HG03060 (cell line): ENCODE measurements at regions not wholly inside any gene's neighbourhood (a gene's known extent, or its start where the extent isn't known, plus 50 kb on each side); places are given as distances from the start of the nearest gene placed in this dataset.

Source experiments
- ATAC-seq: cut with Tn5 transposase; IDR thresholded peaks from one replicate; pipeline ENCODE4 v1.9.1; 2021; ENCODE audit warnings: low read depth, moderate number of reproducible peaks; ENCODE audit not compliant: unreplicated experiment

DNA sequence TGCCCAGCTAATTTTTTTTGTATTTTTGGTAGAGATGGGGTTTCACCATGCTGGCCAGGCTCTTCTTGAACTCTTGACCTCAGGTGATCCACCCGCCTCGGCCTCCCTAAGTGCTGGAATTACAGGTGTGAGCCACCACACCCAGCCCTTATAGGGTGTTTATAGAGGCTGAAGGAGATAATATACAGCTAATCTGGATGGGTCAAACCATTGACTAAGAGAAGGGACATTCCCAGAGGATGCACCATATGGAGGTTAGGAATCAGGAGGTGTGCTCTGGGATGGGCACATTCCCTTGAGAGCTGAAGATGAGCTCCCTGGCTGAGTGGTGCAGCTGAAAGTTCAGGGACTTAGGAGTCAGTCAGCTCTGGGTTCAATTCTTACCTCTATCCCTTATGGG, 68.3 kb upstream of the SHISA3 start:
- ATAC-seq, result no peak

- ATAC-seq, result no peak
Observed at GRCh38 chr4:42329421-42329820, 67.9 kb upstream of the SHISA3 start.

- ATAC-seq, result no peak
Observed at GRCh38 chr4:42330002-42330592, 67.2 kb upstream of the SHISA3 start.

DNA sequence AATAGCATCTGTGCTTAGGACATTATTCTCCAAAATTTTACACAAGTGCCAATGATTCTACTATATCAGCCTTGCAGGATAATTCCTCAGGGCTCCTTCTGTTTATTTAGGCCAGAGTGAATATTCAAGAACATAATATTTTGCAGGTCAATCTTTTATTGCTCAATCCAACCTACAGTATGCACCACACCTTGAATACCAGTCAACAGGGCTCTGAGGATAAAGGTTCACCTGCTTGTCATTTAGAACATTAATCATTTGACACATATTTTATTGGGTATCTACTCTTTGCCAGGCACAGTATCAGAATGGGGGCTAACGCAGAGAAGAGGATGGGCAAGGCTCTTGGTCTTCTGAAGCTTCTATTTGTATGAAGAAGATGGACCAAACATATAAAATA, 66.2 kb upstream of the SHISA3 start:
- no peak for ATAC-seq

DNA sequence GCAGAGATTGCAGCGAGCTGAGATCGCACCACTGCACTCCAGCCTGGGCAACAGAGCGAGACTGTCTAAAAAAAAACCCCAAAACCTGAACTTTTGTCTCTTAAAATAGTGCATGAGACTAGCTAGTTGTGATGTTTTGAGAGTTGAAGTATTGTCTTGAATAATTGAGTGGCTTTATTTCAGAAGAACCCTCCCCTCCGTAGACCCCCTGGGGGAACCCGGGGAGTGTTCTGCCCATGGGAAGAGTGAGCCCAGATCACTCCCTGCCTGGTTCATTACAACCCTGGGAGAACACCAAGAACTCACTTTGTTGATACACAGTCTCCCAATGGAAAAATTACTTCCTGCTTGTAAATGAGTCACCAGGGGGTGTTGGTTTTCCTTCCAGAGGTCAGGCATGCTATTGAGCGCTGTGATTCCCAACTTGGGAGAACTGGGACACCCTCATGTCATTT, 65.3 kb upstream of the SHISA3 start:
- no peak for ATAC-seq

DNA sequence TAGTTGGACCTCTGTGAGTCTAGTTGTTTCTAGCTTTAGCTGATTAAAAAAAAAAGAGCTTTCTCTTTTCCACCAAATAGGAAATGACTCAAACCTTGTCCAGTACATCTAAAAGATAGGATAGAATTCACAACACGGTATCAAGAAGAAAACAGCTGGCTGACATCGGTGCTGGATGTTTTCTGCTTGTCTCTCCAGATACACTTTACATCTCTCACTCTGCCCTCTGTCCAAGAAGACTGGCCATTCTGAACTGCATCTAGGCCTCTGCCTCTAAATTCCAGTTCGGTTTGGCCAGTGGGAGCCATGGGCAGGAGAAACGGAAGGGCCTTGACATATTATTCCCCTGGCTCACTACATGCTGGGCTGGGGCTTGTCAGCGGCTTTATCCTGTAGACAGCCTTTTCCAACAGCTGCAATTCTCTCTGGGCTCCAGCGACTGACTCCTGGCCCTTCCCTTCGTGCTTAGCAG, 57.3 kb upstream of the SHISA3 start:
- ATAC-seq, result no peak

GRCh38 chr4:42341518-42342026, 55.7 kb upstream of the SHISA3 start:
- ATAC-seq, result no peak

GRCh38 chr4:42342459-42342858, 54.8 kb upstream of the SHISA3 start:
- no peak for ATAC-seq

- ATAC-seq, result no peak
Observed at GRCh38 chr4:42344309-42344708, 53.0 kb upstream of the SHISA3 start.

DNA sequence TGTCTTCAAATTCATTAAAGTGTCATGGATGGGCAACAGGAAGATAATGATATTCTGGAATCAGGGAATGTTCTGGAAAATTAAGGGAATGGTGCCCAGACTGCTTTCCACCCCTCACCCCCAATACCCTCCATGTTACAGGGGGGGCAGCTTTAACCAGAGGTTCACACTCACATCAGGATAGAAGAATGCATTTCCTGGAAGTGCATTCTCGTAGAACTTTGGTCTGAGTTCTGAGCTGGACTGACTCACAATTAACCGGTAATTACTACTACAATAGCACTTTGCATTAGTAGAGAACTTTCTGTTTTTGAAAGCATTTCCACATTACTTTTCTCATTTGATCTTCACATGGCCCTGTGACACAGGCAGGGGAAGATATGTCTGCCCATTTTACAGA, 52.5 kb upstream of the SHISA3 start:
- no peak for ATAC-seq

GRCh38 chr4:42345962-42346544, 51.2 kb upstream of the SHISA3 start:
- ATAC-seq, result no peak

DNA sequence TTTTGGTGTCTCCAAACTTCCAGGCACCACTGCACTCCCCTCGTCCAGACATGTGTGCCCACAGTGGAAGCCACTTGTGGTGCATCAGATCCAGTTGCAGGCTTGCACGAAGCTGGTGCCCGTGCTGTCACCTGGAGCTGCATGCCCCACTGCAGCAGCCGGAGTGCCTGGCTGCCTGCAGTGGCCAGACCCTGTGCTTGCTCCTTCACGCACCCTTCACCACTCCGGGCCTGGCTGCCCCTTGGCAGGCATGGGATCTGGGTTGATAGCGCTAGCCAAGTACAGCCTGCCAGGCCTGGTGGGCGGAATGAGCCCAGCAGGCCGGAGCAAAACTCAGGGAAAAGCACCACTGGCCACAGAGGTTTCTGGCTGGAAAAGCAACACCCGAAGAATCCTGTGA, 50.2 kb upstream of the SHISA3 start:
- ATAC-seq, result no peak
